Testis (tissue), 2 donors: ENCODE measurements at regions not wholly inside any gene's neighbourhood (a gene's known extent, or its start where the extent isn't known, plus 50 kb on each side); places are given as distances from the start of the nearest gene placed in this dataset.

Experiments used
- CTCF ChIP-seq, 3 experiments: fragments of 450-650 bp in 2 of 3; fragments of 200-600 bp in 1 of 3; sonication (generic) in 1 of 3; IDR thresholded peaks; one replicate each; pipeline ENCODE4 v1.5.1; 2016 to 2019; ENCODE audit warnings: antibody characterized with exemption in 3 of 3, mild to moderate bottlenecking in 2 of 3, moderate library complexity in 1 of 3
- POLR2A ChIP-seq: fragments of 450-650 bp; IDR thresholded peaks from one replicate; pipeline ENCODE4 v1.6.1; 2017; ENCODE audit warnings: antibody characterized with exemption, mild to moderate bottlenecking, moderate library complexity

GRCh38 chr6:119832411-119832810 lies 482.9 kb upstream of the MAN1A1 start:
- TF ChIP-seq CTCF (IDR thresholded peaks at IDR 0.05) = no peak
- TF ChIP-seq POLR2A = no peak
